Stimulated activated naive CD4-positive, alpha-beta T cell (primary cell): ENCODE measurements at regions not wholly inside any gene's neighbourhood (a gene's known extent, or its start where the extent isn't known, plus 50 kb on each side); places are given as distances from the start of the nearest gene placed in this dataset.

Experiments
- DNase-seq, 6 experiments: peaks; one replicate each; lab custom pipeline; 2025; lab: John Stamatoyannopoulos, UW

GRCh38 chr5:167752936-167753335 lies 538.5 kb upstream of the WWC1 start:
- no peak for DNase-seq

- no peak for DNase-seq
Observed at GRCh38 chr5:167753725-167754490, 537.5 kb upstream of the WWC1 start.

- no peak for DNase-seq
Observed at GRCh38 chr5:167754501-167755021, 536.9 kb upstream of the WWC1 start.

GRCh38 chr5:167755420-167755819 lies 536.0 kb upstream of the WWC1 start:
- no peak for DNase-seq

- DNase-seq: no peak
Observed at GRCh38 chr5:167759057-167759821, 532.2 kb upstream of the WWC1 start.

GRCh38 chr5:167763772-167764171 lies 527.7 kb upstream of the WWC1 start:
- DNase-seq: no peak

- DNase-seq: no peak
Observed at GRCh38 chr5:167764641-167765289, 526.7 kb upstream of the WWC1 start.

GRCh38 chr5:167765352-167765751 lies 526.1 kb upstream of the WWC1 start:
- DNase-seq: no peak

- no peak for DNase-seq
Observed at GRCh38 chr5:167766957-167767356, 524.5 kb upstream of the WWC1 start.

- DNase-seq: no peak
Observed at GRCh38 chr5:167767795-167768194, 523.6 kb upstream of the WWC1 start.

GRCh38 chr5:167769846-167770413 lies 521.5 kb upstream of the WWC1 start:
- DNase-seq: no peak

GRCh38 chr5:167770461-167770860 lies 521.0 kb upstream of the WWC1 start:
- DNase-seq: no peak

GRCh38 chr5:167771571-167771970 lies 519.9 kb upstream of the WWC1 start:
- DNase-seq: no peak

- no peak for DNase-seq
Observed at GRCh38 chr5:167773668-167774301, 517.7 kb upstream of the WWC1 start.

GRCh38 chr5:167777746-167778145 lies 513.7 kb upstream of the WWC1 start:
- DNase-seq: no peak

GRCh38 chr5:167778228-167778627 lies 513.2 kb upstream of the WWC1 start:
- no peak for DNase-seq

- DNase-seq: no peak
Observed at GRCh38 chr5:167779644-167780043, 511.8 kb upstream of the WWC1 start.

- DNase-seq: no peak
Observed at GRCh38 chr5:167780177-167780576, 511.3 kb upstream of the WWC1 start.

GRCh38 chr5:167783145-167783817 lies 508.2 kb upstream of the WWC1 start:
- no peak for DNase-seq

GRCh38 chr5:167785106-167785505 lies 506.3 kb upstream of the WWC1 start:
- no peak for DNase-seq

GRCh38 chr5:167785901-167786300 lies 505.5 kb upstream of the WWC1 start:
- DNase-seq: no peak
